Upper lobe of right lung (tissue), 1 donor: ENCODE measurements at regions not wholly inside any gene's neighbourhood (a gene's known extent, or its start where the extent isn't known, plus 50 kb on each side); places are given as distances from the start of the nearest gene placed in this dataset.

Experiments used
- ATAC-seq: fragments of 200-7000 bp; cut with Tn5 transposase; one replicate; pipeline ENCODE4 v1.9.1; 2020; ENCODE audit warnings: mild to moderate bottlenecking, moderate library complexity
- DNase-seq: peaks from one replicate; pipeline ENCODE4 v3.0.0-alpha.2; 2020
- H3K27ac ChIP-seq: fragments of 200-600 bp; one replicate; pipeline ENCODE4 v1.8.0; 2022
- H3K27me3 ChIP-seq: fragments of 200-600 bp; one replicate; pipeline ENCODE4 v1.8.0; 2022; ENCODE audit warnings: mild to moderate bottlenecking
- H3K36me3 ChIP-seq: fragments of 200-600 bp; one replicate; pipeline ENCODE4 v1.8.0; 2022
- H3K4me1 ChIP-seq: fragments of 200-600 bp; one replicate; pipeline ENCODE4 v1.8.0; 2022
- H3K4me3 ChIP-seq: fragments of 200-600 bp; one replicate; pipeline ENCODE4 v1.8.0; 2022; ENCODE audit warnings: mild to moderate bottlenecking
- H3K9me3 ChIP-seq: fragments of 200-600 bp; one replicate; pipeline ENCODE4 v1.8.0; 2022
- intact Hi-C: fragments of 100-400 bp; cut with DNase I; formaldehyde crosslinking; loops from one replicate; pipeline ENCODE4 v1.11.0; 2022
- TF ChIP-seq, protein P1 (sequence below): fragments of 200-600 bp; IDR thresholded peaks from one replicate; pipeline ENCODE4 v1.8.0; 2022; ENCODE audit warnings: antibody characterized with exemption
- donor health status: DM: no; HTN: yes; CAD: no; lungs with severe emphysema.

DNA sequence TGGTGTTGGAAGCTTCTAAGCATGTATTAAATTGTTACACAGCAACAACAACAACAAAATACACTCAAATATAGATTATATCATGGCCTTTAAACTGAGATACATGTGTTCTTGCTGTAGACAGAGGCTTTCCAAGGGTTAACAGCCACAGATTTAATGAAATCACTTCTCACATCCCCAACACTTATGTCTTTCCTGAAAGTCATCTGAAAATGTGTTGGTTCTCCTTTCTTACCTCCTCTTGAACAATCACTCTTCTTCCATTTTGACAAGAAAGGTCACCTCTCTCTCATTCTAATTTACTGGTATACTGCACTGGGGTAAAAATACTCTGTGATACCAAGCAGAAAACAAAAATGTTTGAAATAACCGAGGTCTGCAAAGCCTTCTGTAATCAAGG, 507.3 kb upstream of the KCNMB2 start:
- H3K27ac ChIP-seq = no peak overlapping the region
- no peaks in the 10 kb centered on the region for H3K9me3 ChIP-seq
- intact Hi-C loops = no loop called here
- no peaks in the 10 kb centered on the region for H3K4me1 ChIP-seq
- no peaks in the 10 kb centered on the region for H3K27me3 ChIP-seq
- ATAC-seq (no peak), DNase-seq (no peak)
- H3K36me3 ChIP-seq = no peaks in the 10 kb centered on the region
- no peak overlapping the region for H3K4me3 ChIP-seq
- TF ChIP-seq, protein P1, sequence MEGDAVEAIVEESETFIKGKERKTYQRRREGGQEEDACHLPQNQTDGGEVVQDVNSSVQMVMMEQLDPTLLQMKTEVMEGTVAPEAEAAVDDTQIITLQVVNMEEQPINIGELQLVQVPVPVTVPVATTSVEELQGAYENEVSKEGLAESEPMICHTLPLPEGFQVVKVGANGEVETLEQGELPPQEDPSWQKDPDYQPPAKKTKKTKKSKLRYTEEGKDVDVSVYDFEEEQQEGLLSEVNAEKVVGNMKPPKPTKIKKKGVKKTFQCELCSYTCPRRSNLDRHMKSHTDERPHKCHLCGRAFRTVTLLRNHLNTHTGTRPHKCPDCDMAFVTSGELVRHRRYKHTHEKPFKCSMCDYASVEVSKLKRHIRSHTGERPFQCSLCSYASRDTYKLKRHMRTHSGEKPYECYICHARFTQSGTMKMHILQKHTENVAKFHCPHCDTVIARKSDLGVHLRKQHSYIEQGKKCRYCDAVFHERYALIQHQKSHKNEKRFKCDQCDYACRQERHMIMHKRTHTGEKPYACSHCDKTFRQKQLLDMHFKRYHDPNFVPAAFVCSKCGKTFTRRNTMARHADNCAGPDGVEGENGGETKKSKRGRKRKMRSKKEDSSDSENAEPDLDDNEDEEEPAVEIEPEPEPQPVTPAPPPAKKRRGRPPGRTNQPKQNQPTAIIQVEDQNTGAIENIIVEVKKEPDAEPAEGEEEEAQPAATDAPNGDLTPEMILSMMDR = no peak

DNA sequence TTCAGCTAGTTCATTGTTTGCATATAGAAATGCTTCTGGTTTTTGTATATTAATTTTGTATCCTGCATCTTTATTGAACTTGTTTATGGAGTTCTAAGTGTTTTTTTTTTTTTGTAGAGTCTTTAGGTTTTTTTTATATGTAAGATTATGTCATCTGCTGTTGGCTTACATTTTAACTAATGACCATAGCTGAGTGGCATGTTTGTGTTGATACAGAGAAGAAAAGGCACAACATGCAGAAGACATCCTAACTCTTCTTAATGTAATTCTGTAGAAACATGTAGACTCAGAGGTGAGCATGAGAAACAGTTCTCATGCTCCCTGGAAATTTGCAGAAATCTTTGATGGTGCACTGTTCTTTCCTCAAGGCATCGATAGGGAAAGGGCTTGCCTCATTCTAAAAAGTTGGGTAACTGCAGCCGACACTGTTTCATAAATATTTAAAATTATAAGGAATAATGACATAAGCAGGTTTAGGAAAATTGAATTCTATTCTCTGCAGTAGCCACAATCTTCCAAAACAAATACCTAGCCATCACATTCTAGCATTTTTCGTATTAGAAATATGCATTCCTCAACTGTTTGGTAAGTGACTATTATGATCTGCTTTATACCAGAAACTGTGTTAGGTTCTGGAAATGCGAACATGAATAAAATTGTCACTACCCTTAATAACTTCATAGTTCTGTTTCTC, 499.6 kb upstream of the KCNMB2 start:
- Histone ChIP-seq H3K4me3 (no peak overlapping the region), H3K9me3 (no peaks in the 10 kb centered on the region), H3K36me3 (no peaks in the 10 kb centered on the region), H3K27ac (no peak overlapping the region), H3K4me1 (no peaks in the 10 kb centered on the region), H3K27me3 (no peaks in the 10 kb centered on the region)
- DNase-seq (no peak), ATAC-seq (no peak)
- intact Hi-C loops = no loop called here
- TF ChIP-seq, protein P1 = no peak

GRCh38 chr3:178041931-178042330, 494.3 kb upstream of the KCNMB2 start:
- DNase-seq (no peak), ATAC-seq (no peak)
- no peak overlapping the region for H3K4me3 ChIP-seq
- intact Hi-C loops = no loop called here
- TF ChIP-seq, protein P1 = no peak
- H3K4me1 ChIP-seq = no peaks in the 10 kb centered on the region
- no peaks in the 10 kb centered on the region for H3K9me3 ChIP-seq
- H3K36me3 ChIP-seq = no peaks in the 10 kb centered on the region
- H3K27me3 ChIP-seq = no peaks in the 10 kb centered on the region
- H3K27ac ChIP-seq = no peak overlapping the region

GRCh38 chr3:178042376-178042775, 493.9 kb upstream of the KCNMB2 start:
- H3K36me3 ChIP-seq = no peaks in the 10 kb centered on the region
- no peaks in the 10 kb centered on the region for H3K4me1 ChIP-seq
- H3K9me3 ChIP-seq = no peaks in the 10 kb centered on the region
- no peak for ATAC-seq
- no peak overlapping the region for H3K4me3 ChIP-seq
- no peak for DNase-seq
- intact Hi-C loops = no loop called here
- no peak overlapping the region for H3K27ac ChIP-seq
- TF ChIP-seq, protein P1 = no peak
- H3K27me3 ChIP-seq = no peaks in the 10 kb centered on the region

GRCh38 chr3:178043084-178043483, 493.2 kb upstream of the KCNMB2 start:
- H3K27me3 ChIP-seq = no peaks in the 10 kb centered on the region
- TF ChIP-seq, protein P1 = no peak
- no peaks in the 10 kb centered on the region for H3K4me1 ChIP-seq
- no peaks in the 10 kb centered on the region for H3K9me3 ChIP-seq
- H3K4me3 ChIP-seq = no peak overlapping the region
- H3K27ac ChIP-seq = no peak overlapping the region
- no peaks in the 10 kb centered on the region for H3K36me3 ChIP-seq
- intact Hi-C loops = no loop called here
- ATAC-seq (peak; percentile 48), DNase-seq (no peak)

GRCh38 chr3:178044320-178044719, 491.9 kb upstream of the KCNMB2 start:
- Histone ChIP-seq H3K4me1 (no peaks in the 10 kb centered on the region), H3K27me3 (no peaks in the 10 kb centered on the region), H3K36me3 (no peaks in the 10 kb centered on the region), H3K9me3 (no peaks in the 10 kb centered on the region), H3K4me3 (no peak overlapping the region), H3K27ac (no peak overlapping the region)
- DNase-seq (no peak), ATAC-seq (no peak)
- TF ChIP-seq, protein P1 = no peak
- intact Hi-C loops = no loop called here
